GM12865 (cell line): ENCODE measurements at regions not wholly inside any gene's neighbourhood (a gene's known extent, or its start where the extent isn't known, plus 50 kb on each side); places are given as distances from the start of the nearest gene placed in this dataset.
"Not testable (repeated sequence)": the region's sequence is repeated elsewhere in the genome, so short reads cannot be mapped to it uniquely, and the experiment has no call there.

ENCODE experiments used
- DNase-seq: peaks from one replicate; pipeline ENCODE4 v3.0.0; 2010; ENCODE audit warnings: low read depth
- H3K4me3 ChIP-seq: 2 replicates; pipeline ENCODE4 v1.5.1; 2011; ENCODE audit warnings: mild to moderate bottlenecking, low read depth, low read length, control low read depth
- CTCF ChIP-seq: IDR thresholded peaks from 2 replicates; pipeline ENCODE4 v1.5.1; 2011; ENCODE audit warnings: low read length, control low read depth, low read depth, inconsistent platforms; ENCODE audit not compliant: insufficient read depth; ENCODE audit errors: missing control alignments

- no peak overlapping the region for H3K4me3 ChIP-seq
- no peak for DNase-seq
- no peak for TF ChIP-seq CTCF
Observed at GRCh38 chr2:31788273-31788672, 207.5 kb upstream of the SRD5A2 start.

DNA sequence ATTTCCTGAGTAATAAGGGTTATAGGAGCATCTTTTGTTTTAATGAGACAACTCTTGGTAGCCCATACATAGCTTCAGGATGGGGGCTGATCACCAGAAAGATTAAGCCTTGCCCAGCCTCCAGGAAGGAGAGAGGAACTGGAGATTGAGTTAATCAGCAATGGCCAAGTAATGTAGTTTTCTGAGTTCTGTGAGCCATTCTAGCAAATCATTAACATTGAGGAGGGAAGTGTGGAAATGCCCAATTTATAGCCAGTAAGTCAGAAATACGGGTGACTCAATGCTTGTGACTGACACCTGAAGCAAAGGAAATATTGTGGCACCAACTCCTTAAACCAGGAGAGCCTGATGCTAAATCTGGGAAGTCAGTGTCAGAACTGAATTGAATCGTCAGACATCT is 205.1 kb upstream of the SRD5A2 start:
- DNase-seq, result no peak
- H3K4me3 ChIP-seq, result no peak overlapping the region
- no peak for TF ChIP-seq CTCF

DNA sequence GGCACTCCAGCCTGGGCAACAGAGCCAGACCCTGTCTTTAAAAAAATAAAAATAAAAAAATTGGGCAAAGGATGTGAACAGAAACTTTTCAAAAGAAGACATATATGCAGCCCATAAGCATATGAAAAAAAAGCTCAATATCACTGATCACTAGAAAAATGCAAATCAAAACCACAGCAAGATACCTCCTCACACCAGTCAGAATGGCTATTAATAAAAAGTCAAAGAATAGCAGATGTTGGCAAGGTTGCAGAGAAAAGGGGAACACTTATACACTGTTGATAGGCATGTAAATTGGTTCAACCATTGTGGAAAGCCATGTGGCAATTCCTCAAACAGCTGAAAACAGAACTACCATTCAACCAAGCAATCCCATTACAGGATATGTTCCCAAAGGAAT is 204.1 kb upstream of the SRD5A2 start:
- H3K4me3 ChIP-seq, result no peak overlapping the region
- TF ChIP-seq CTCF, result no peak
- DNase-seq, result no peak

DNA sequence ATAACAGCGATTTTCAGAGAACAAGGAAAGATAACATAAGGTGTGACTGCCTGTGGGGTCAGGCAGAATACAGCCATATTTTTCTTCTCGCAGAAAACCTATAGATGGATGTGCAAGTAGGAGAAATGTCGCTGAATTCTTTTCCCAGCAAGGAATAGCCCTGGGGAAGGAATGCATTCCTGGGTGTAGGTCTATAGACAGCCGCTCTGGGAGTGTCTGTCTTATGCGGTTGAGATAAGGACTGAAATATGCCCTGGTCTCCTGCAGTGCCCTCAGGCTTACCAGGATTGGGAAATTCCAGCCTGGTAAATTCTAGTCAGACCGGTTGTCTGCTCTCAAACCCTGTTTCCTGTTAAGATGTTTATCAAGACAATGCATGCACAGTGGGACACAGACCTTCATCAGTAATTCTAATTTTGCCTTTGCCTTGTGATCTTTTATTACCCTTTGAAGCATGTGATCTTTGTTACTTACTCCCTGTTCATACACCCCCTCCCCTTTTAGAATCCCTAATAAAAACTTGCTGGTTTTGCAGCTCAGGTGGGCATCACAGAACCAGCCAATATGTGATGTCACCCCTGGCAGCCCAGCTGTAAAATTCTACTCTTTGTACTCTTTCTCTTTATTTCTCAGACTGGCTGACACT is 202.8 kb upstream of the SRD5A2 start:
- not testable (repeated sequence) for DNase-seq

GRCh38 chr2:31778153-31778552 is 197.4 kb upstream of the SRD5A2 start:
- no peak for DNase-seq
- TF ChIP-seq CTCF, result no peak
- H3K4me3 ChIP-seq, result no peak overlapping the region

More for the DNA sequence above, 202.8 kb upstream of the SRD5A2 start:
- H3K4me3 ChIP-seq, result not testable (repeated sequence)

DNA sequence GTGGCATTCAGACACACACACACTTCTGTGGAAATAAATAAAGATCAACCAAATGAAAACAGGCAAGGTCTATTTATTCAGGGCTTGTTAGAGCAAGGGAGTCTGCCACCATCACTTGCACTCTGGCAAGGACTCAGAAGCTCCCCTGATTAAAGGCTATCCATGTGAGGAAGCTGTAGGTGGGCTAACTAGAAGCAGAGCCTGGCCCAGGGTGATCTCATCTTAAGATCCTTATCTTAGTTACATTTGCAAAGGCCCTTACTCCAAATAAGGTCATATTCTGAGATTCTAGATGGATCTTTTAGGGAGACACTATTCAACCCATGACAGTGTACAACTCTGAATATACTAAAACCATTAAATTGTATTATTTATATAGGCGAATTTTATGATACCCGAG is 190.0 kb upstream of the SRD5A2 start:
- TF ChIP-seq CTCF, result no peak
- no peak overlapping the region for H3K4me3 ChIP-seq
- DNase-seq, result no peak

- TF ChIP-seq CTCF, result no peak
Observed at GRCh38 chr2:31765078-31765945, 184.6 kb upstream of the SRD5A2 start.

More at GRCh38 chr2:31765078-31765945, 184.6 kb upstream of the SRD5A2 start:
- no peak overlapping the region for H3K4me3 ChIP-seq
- DNase-seq, result no peak
